Amygdala (tissue), 56 donors: ENCODE measurements at regions not wholly inside any gene's neighbourhood (a gene's known extent, or its start where the extent isn't known, plus 50 kb on each side); places are given as distances from the start of the nearest gene placed in this dataset.

Experiments
- DNase-seq, 56 donors: peaks; one replicate each; lab custom pipeline; 2025; lab: John Stamatoyannopoulos, UW

GRCh38 chr11:29783506-29783905, 233.3 kb downstream of the KCNA4 start:
- no peak for DNase-seq

GRCh38 chr11:29782447-29782846, 234.4 kb downstream of the KCNA4 start:
- peak in 9 of 56 donors; percentile 1 to 42 (median 7) for DNase-seq

- peak in 17 of 56 donors; percentile 2 to 71 (median 27) for DNase-seq
These were observed 235.6 kb downstream of the KCNA4 start for GRCh38 chr11:29781268-29781667.

- DNase-seq = peak in 31 of 56 donors; percentile 1 to 81 (median 28)
These were observed 236.1 kb downstream of the KCNA4 start for GRCh38 chr11:29780756-29781155.

GRCh38 chr11:29773656-29774264, 243.1 kb downstream of the KCNA4 start:
- DNase-seq = peak in 5 of 56 donors; percentile 1 to 38 (median 14)

GRCh38 chr11:29756871-29757270, 260.0 kb downstream of the KCNA4 start:
- DNase-seq = no peak

- DNase-seq = no peak
These were observed 261.4 kb downstream of the KCNA4 start for GRCh38 chr11:29755474-29755873.

- no peak for DNase-seq
These were observed 265.2 kb downstream of the KCNA4 start for GRCh38 chr11:29751618-29752017.

- no peak for DNase-seq
These were observed 266.4 kb downstream of the KCNA4 start for GRCh38 chr11:29750392-29750791.

- DNase-seq = no peak
These were observed 282.5 kb downstream of the KCNA4 start for GRCh38 chr11:29734287-29734686.

- no peak for DNase-seq
These were observed 303.0 kb downstream of the KCNA4 start for GRCh38 chr11:29713831-29714320.

GRCh38 chr11:29712616-29713015, 304.2 kb downstream of the KCNA4 start:
- no peak for DNase-seq

GRCh38 chr11:29707924-29708323, 308.9 kb downstream of the KCNA4 start:
- DNase-seq = no peak

GRCh38 chr11:29685361-29685760, 331.5 kb downstream of the KCNA4 start:
- no peak for DNase-seq

GRCh38 chr11:29682856-29683255, 334.0 kb downstream of the KCNA4 start:
- peak in 1 of 56 donors; percentile 2 for DNase-seq

GRCh38 chr11:29679996-29680395, 336.8 kb downstream of the KCNA4 start:
- DNase-seq = no peak

- DNase-seq = no peak
These were observed 339.8 kb downstream of the KCNA4 start for GRCh38 chr11:29676993-29677392.

GRCh38 chr11:29669310-29669709, 347.5 kb downstream of the KCNA4 start:
- DNase-seq = no peak

- DNase-seq = no peak
These were observed 359.1 kb downstream of the KCNA4 start for GRCh38 chr11:29657709-29658108.

- no peak for DNase-seq
These were observed 360.2 kb downstream of the KCNA4 start for GRCh38 chr11:29656597-29656996.

- no peak for DNase-seq
These were observed 371.5 kb downstream of the KCNA4 start for GRCh38 chr11:29645373-29645772.

- DNase-seq = no peak
These were observed 375.6 kb downstream of the KCNA4 start for GRCh38 chr11:29641201-29641600.

- DNase-seq = no peak
These were observed 382.1 kb downstream of the KCNA4 start for GRCh38 chr11:29634744-29635143.
